CD4-positive, alpha-beta T cell treated with Interleukin-17A for 1 hour (primary cell): ENCODE measurements at regions not wholly inside any gene's neighbourhood (a gene's known extent, or its start where the extent isn't known, plus 50 kb on each side); places are given as distances from the start of the nearest gene placed in this dataset.
A peak's percentile ranks its signal among the peaks of the same experiment; 100 is the strongest.
"Not testable (repeated sequence)": the region's sequence is repeated elsewhere in the genome, so short reads cannot be mapped to it uniquely, and the experiment has no call there.

Source experiments
- DNase-seq: peaks from one replicate; pipeline ENCODE4 v3.0.0-alpha.2; 2020

DNA sequence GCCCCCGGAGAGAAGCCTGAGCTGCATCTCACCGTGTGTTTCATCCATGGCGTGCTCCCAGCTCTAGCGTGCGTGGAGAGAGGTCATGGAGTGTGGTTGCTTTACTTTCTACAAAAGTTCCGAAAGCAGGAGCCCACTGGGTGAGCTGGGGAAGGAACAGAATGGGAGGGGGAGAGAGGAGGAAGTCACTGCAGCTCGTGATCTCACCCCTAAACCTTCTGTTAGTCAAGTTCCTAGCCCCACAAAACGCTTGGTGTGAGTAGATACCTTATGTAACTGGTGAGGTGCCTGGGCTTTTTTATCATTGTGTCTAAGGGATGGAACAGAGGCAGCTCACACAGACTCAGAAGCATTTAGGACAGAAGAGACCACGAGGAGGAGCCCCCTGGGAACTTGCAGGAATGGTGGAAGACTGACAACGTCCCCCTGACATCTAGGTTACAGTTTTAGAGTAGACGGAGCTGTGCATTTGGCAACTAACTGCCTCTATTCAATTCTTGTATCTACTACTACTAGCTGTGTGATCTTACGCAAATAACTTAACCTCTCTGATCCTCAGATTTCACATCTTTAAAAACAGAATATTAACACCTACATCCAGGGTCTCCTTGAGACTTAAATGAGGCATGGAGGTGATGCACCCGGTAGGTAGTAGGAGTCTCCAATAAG is 123.3 kb downstream of the ARL4C start:
- no peak for DNase-seq

DNA sequence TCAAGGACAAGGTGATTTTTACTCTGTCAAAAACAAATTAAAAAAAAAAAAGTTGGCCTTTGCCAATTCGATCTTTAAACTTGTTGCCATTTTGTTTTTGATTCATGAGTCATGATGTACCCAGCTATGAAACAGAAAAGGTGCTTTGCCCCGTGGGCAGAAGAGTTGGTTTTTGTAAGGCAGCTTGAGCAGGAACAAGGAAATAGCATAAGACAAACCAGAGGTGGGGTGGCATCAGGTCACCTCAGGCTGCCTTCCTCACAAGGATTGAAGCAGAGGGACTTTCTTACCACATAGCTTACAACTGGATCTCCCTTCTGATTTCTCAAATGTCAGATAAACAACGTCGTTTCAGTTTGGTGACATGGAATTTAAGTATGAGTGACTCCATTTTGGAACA is 123.8 kb downstream of the ARL4C start:
- peak; percentile 22 for DNase-seq

DNA sequence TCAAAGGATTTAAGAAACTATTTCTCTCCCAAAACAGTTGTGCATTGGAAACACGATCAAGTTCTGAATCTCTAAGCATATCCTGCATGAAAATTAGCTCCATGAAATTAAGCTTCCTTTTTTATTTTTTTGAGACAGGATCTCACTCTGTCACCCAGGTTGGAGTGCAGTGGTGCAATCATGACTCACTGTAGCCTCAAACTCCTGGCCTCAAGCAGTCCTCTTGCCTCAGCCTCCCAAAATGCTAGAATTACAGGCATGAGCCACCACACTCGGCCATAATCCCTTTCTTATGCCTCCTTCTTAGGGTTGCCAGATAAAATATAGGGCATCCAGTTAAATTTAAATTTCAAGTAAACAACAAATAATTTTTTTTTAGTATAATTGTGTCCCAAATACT is 124.4 kb downstream of the ARL4C start:
- DNase-seq: no peak

- DNase-seq: peak; percentile 56
Observed at GRCh38 chr2:234368861-234369261, 128.0 kb downstream of the ARL4C start.

GRCh38 chr2:234366891-234367290 is 130.0 kb downstream of the ARL4C start:
- no peak for DNase-seq

- no peak for DNase-seq
Observed at GRCh38 chr2:234364661-234365060, 132.2 kb downstream of the ARL4C start.

GRCh38 chr2:234363647-234364294 is 133.1 kb downstream of the ARL4C start:
- DNase-seq: no peak

DNA sequence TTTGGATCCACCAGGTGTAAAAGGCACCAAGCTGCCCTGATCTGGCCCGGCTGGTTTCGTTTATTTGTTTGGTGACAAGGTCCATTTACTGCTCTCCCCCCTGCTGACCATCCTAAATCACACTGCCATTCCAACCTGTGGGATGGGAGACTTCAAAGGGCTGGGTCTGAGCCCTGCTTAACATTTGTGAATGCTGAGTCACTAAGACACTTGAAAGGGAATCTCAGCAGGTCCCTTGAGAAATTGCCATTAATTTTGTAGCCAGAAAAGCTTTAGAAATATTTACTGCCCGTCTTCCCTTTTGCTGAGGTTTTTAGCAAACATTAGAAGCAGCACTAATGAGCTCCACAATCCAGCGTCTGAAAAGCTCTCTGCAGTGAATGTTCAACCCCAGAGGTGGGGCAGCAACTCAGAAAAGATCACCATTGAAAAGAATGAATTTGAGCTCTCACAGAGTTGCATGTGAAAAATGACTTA is 133.8 kb downstream of the ARL4C start:
- no peak for DNase-seq

DNA sequence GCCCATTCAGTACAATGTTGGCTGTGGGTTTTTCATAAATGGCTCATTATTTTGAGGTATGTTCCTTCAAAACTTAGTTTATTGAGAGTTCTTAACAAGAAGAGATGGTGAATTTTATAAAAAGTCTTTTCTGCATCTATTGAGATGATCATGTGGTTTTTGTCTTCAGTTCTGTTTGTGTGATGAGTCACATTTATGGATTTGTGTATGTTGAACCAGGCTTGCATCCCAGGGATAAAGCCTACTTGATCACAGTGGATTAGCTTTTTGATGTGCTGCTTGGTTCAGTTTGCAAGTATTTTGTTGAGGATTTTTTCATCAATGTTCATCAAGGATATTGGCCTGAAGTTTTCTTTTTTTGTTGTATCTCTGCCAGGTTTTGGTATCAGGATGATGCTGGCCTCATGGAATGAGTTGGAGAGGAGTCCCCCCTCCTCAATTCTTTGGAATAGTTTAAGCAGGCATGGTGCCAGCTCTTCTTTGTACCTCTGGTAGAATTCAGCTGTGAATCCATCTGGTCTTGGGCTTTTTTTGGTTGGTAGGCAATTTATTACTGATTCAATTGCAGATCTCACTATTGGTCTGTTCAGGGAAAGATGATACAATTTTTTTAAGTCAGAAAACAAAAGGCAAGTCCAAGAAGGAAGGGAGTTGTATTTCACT is 136.4 kb downstream of the ARL4C start:
- not testable (repeated sequence) for DNase-seq

GRCh38 chr2:234357666-234358065 is 139.2 kb downstream of the ARL4C start:
- DNase-seq: no peak

DNA sequence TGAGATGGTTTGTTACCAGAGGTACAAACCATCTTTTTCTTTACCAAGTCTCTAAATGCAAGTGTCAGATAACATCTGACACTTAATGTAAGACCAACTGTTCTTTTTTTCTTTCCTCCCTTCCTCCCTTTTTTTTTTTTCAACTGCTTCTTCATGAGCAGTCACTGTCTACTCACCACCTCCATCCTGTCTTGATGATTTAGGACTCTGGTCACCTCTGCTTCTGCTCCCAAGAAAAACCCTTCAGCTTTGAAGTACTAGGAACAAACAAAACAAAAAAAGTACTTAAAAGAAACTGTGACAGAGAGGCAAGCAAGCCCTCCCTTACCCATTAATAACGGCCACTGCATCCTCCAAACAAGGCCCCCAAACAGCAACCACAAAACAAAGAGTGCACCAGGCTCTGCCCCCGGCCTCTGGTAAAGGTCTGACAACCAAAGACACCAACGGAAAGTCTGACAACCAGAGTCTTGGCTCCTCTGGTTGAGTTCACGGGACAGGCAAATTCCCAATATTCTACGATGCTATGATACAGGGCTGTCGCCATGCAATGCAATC is 141.0 kb downstream of the ARL4C start:
- no peak for DNase-seq

GRCh38 chr2:234355021-234355720 is 141.7 kb downstream of the ARL4C start:
- no peak for DNase-seq

- no peak for DNase-seq
Observed at GRCh38 chr2:234352270-234352669, 144.6 kb downstream of the ARL4C start.

DNA sequence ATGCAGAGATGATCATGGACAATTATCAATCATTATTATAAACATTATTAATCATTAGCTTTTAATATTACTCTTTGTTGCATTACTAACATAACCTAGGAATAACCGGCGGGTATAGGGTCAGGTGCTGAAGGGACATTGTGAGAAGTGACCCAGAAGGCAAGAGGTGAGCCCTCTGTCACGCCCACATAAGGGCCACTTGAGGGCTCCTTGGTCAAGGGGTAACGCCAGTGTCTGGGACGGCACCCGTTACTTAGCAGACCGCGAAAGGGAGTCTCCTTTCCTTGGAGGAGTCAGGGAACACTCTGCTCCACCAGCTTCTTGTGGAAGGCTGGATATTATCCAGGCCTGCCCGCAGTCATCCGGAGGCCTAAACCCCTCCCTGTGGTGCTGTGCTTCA is 145.0 kb downstream of the ARL4C start:
- DNase-seq: not testable (repeated sequence)

GRCh38 chr2:234348081-234348480 is 148.8 kb downstream of the ARL4C start:
- DNase-seq: no peak

GRCh38 chr2:234345921-234346320 is 151.0 kb downstream of the ARL4C start:
- DNase-seq: no peak

DNA sequence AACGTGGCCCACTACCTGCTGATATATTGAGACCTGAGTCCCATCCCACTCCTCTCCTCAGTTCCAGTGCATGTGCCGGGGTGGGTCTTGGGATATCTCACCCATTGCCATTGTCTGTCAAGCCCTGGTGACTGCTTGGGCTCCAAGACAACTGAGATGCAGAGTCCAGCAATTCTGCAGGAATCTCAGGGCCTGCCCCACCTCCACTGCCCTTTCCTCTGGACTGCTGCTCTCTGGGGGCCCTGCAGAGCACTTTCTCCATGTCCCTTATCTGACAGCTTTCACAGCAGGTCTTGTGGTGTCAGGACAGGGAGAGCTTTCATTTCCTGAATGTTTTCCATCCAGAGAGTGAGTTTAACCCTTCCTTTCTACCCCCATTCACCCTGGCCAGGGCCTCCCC is 152.9 kb downstream of the ARL4C start:
- DNase-seq: no peak

DNA sequence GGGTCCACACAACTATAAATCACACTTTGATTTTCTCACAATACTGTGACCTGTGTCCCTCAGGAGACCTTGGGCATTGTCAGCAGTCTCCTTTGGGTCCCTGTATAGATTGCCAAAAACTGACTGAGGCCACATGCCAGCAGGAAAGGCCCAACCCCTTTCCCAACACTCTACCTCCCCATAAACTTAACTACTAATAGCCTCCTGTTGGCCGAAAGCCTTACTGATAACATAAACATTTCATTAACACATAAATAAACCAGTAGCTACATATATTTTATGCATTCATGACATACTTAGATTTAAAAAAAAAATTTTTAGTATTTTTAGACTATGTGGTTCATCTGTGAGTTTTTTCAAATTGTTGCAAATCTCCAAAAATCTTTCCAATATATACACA is 153.5 kb downstream of the ARL4C start:
- no peak for DNase-seq

DNA sequence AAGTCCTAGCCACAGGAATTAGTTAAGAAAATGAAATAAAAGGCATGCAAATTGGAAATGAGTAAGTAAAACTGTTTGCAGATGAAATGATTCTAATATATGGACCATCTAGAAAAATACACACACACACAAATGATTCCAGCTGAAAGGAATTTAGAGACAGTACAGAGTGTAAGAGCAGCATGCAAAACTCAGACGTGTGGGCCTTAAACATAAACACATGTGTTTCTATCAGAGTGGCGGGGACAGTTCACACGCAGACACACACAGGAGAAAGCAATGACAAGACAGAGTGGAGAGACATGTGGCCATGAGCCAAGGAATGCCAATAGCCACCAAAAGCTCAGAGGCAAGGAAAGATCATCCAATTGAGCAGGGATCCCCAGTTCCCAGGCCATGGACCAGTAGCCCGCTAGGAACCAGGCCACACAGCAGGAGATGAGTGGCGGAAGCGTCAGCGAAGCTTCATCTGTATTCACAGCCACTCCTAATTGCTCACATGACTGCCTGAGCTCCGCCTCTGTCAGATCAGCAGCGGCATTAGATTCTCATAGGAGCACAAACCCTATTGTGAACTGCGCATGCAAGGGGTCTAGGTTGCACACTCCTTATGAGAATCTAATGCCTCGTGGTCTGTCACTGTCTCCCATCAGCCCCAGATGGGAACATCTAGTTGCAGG is 155.4 kb downstream of the ARL4C start:
- no peak for DNase-seq

DNA sequence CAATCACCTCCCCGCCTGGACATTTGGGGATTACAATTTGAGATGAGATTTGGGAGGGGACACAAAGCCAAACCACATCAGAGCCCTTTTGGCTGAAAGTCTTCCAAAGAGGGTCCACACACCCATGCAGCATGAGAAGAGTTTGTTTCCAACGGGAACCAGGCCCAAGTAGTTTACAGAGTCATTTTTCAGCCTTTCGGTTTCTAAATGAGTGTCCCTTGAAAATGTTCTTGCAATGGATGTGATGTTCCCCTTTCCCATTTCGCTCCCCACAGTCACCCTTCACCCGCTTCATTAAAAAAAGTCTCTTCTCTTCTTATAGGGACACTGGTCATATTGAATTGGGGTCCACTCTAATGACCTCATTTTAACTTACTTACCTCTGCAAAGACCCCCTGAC is 157.4 kb downstream of the ARL4C start:
- DNase-seq: no peak

DNA sequence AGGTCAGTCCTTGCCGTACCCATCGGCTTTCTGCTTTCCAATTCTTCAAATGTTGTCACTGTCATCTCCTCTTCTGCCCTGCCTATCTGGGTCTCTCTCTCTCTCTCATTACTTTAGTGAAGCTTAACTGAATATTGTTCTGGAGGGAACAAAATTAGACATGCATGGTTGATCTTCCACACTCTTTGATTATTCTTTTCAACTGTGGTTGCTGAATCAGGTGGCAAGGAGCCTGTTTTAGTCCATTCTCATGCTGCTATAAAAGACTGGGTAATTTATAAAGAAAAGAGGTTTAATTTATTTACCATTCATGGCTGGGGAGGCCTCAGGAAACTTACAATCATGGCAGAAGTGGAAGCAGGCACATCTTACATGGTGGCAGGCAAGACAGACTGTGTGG is 157.9 kb downstream of the ARL4C start:
- no peak for DNase-seq

- peak; percentile 52 for DNase-seq
Observed at GRCh38 chr2:234335661-234336228, 161.1 kb downstream of the ARL4C start.
